ENCODE measurements at regions not wholly inside any gene's neighbourhood (a gene's known extent, or its start where the extent isn't known, plus 50 kb on each side); places are given as distances from the start of the nearest gene placed in this dataset.

DNA sequence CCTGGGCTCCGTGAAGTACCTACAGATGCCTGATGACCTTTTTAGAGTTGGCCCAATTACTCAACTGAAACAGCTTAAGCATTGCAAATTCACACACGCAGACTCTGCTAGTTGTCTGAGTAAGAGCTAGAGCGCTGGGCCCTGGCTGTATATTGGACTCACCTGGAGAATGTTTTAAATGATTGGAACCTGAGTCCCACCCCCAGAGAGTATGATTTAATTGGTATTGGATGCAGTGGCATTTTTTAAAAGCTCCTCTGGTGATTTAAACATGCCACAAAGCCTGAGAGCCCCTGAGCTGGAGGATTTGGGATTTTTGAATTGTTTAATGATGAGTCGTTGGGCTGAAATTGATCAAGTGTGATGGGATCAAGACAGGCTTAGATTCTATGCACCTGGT is 143.9 kb upstream of the SDK2 start:
- 67% methylated on average over 4 of the region's 4 CpGs; no CpG with 5 or more reads in 1 of the 2 experiments for WGBS, 2 experiments (ENCODE audit: extremely low coverage in 1 of 2, insufficient coverage in 1 of 2, insufficient read length in 1 of 2, insufficient replicate concordance in 2 of 2, low coverage in 1 of 2, low lambda C conversion rate in 2 of 2, missing lambda C conversion rate in 1 of 2)
- H2AFZ ChIP-seq (ENCODE audit: low read length): no peak overlapping the region
- peaks cover 0 to 2% (median 0%) of the 10 kb centered on the region in 4 experiments; a peak in 1 of 7 replicates for H3K27me3 ChIP-seq (replicated peaks in 1 of 4; ENCODE audit: control insufficient read depth in 3 of 4, extremely low read depth in 1 of 4, insufficient read depth in 3 of 4, low read length in 3 of 4)
- H3K4ac ChIP-seq (replicated peaks; ENCODE audit: insufficient read length, low read depth, low read length): no peak overlapping the region
- no peak overlapping the region for H3K23ac ChIP-seq (ENCODE audit: insufficient read length)
- H3K9me3 ChIP-seq (ENCODE audit: insufficient read depth in 2 of 2, low read depth in 1 of 2, low read length in 1 of 2): no peaks in the 10 kb centered on the region
- no peak overlapping the region for H3K4me3 ChIP-seq (ENCODE audit: extremely low read depth in 1 of 4, insufficient read depth in 2 of 4, low read depth in 3 of 4, low read length in 4 of 4)
- H3K27ac ChIP-seq (ENCODE audit: low read depth, low read length): no peak overlapping the region
- POLR2A ChIA-PET (ENCODE audit: partially characterized antibody): interaction anchor here (0.9 to 1.8 kb wide), 2 partner anchors 32 to 39 kb away, joined by 3 to 7 read pairs; no protein-coding TSS in a partner anchor
- H4K5ac ChIP-seq (ENCODE audit: insufficient read length, low read depth, low read length): no peak overlapping the region
- H2BK12ac ChIP-seq (ENCODE audit: low read depth, low read length): 0 out of 2 replicates have a peak overlapping the region, but pooled peaks have one; percentile 31
- no peak overlapping the region for H3K14ac ChIP-seq (ENCODE audit: insufficient read length)
- H3K18ac ChIP-seq (ENCODE audit: extremely low read depth, low read length): no peak overlapping the region
- H3K79me1 ChIP-seq (ENCODE audit: low read depth, low read length): no peaks in the 10 kb centered on the region
- no peaks in the 10 kb centered on the region for H3K79me2 ChIP-seq (ENCODE audit: control insufficient read depth in 1 of 2, insufficient read depth in 2 of 2, low read length in 2 of 2)
- no peaks in the 10 kb centered on the region for H3K23me2 ChIP-seq (ENCODE audit: low read depth, low read length)
- H3K56ac ChIP-seq (replicated peaks; ENCODE audit: insufficient read length, low read depth, low read length): no peak overlapping the region
- no peaks in the 10 kb centered on the region for H3K36me3 ChIP-seq (ENCODE audit: control insufficient read depth in 2 of 4, insufficient read depth in 4 of 4, low read length in 3 of 4)
- no peak overlapping the region for H2BK5ac ChIP-seq (ENCODE audit: low read depth, low read length)
- H4K8ac ChIP-seq (ENCODE audit: extremely low read depth, insufficient read depth, low read length): no peak overlapping the region
- no peak overlapping the region for H2BK120ac ChIP-seq (replicated peaks; ENCODE audit: low read depth, low read length)
- no peak overlapping the region for H3K9ac ChIP-seq (replicated peaks in 1 of 4; ENCODE audit: extremely low read depth in 1 of 4, low read depth in 3 of 4, low read length in 3 of 4)
- no peak overlapping the region for H2BK20ac ChIP-seq (ENCODE audit: low read length)
- peaks cover 11 to 32% (median 17%) of the 10 kb centered on the region in 4 experiments for H3K4me1 ChIP-seq (replicated peaks in 1 of 4; ENCODE audit: control insufficient read depth in 3 of 4, insufficient read depth in 4 of 4, low read length in 3 of 4)
- H2AK5ac ChIP-seq (ENCODE audit: low read depth, low read length): no peak overlapping the region; the same call in 1 of the 2 replicates
- no peak overlapping the region for H3K4me2 ChIP-seq (ENCODE audit: insufficient read depth in 1 of 2, low read depth in 2 of 2, low read length in 2 of 2)
- CTCF ChIA-PET (ENCODE audit: partially characterized antibody): interaction anchor here (0.6 to 9.0 kb wide), 9 partner anchors 8 to 142 kb away, joined by 3 to 44 read pairs (median 3); no protein-coding TSS in a partner anchor
- no peak overlapping the region for H4K91ac ChIP-seq (replicated peaks; ENCODE audit: insufficient read length, low read length)
- FAIRE-seq: no peak
- no peaks in the 10 kb centered on the region for H4K20me1 ChIP-seq (replicated peaks in 1 of 2; ENCODE audit: control insufficient read depth in 1 of 2, insufficient read depth in 2 of 2, low read length in 2 of 2)
- no peak for DNase-seq (ENCODE audit: low read depth in 1 of 2, low spot score in 2 of 2)
- H2BK15ac ChIP-seq (ENCODE audit: low read length): no peak overlapping the region
- TF ChIP-seq SP2 (IDR thresholded peaks at IDR 0.05; ENCODE audit: low read length) (no peak), SIRT6 (IDR thresholded peaks at IDR 0.05; ENCODE audit: low read length) (no peak), KDM5A (IDR thresholded peaks at IDR 0.05; ENCODE audit: low read length) (no peak), KDM4A (IDR thresholded peaks at IDR 0.05; ENCODE audit: low read depth, low read length, severe bottlenecking) (no peak), SUZ12 (IDR thresholded peaks at IDR 0.05; ENCODE audit: low read length) (no peak), POLR2AphosphoS5 (IDR thresholded peaks at IDR 0.05; ENCODE audit: low read depth, low read length) (no peak), RXRA (IDR thresholded peaks at IDR 0.05; ENCODE audit: insufficient read depth, low read depth, low read length) (no peak), POLR2A (IDR thresholded peaks at IDR 0.05; ENCODE audit: control extremely low read depth in 1 of 2, low read depth in 2 of 2, low read length in 2 of 2) (no peak), TCF12 (IDR thresholded peaks at IDR 0.05; ENCODE audit: low read depth, low read length) (no peak), RAD21 (IDR thresholded peaks at IDR 0.05 in 1 of 2, conservative IDR thresholded peaks at IDR 0.05 in 1 of 2; ENCODE audit: low read depth in 2 of 2, low read length in 2 of 2) (no peak), RNF2 (IDR thresholded peaks at IDR 0.05; ENCODE audit: borderline replicate concordance, low read depth, low read length, missing control alignments, poor library complexity, severe bottlenecking) (no peak), SIN3A (conservative IDR thresholded peaks at IDR 0.05 in 1 of 2, IDR thresholded peaks at IDR 0.05 in 1 of 2; ENCODE audit: low read depth in 1 of 2, low read length in 2 of 2) (no peak), YY1 (IDR thresholded peaks at IDR 0.05; ENCODE audit: low read depth, low read length) (no peak), CBX5 (IDR thresholded peaks at IDR 0.05; ENCODE audit: low read depth, low read length) (no peak), CBX8 (IDR thresholded peaks at IDR 0.05; ENCODE audit: borderline replicate concordance, low read depth, low read length) (no peak)
